ENCODE measurements at regions not wholly inside any gene's neighbourhood (a gene's known extent, or its start where the extent isn't known, plus 50 kb on each side); places are given as distances from the start of the nearest gene placed in this dataset.

- peak overlapping the region; percentile 37 for H3K4me3 ChIP-seq (ENCODE audit: low read length)
- Mint-ChIP-seq H3K4me1 (peaks cover 7% of the 10 kb centered on the region), H3K36me3 (ENCODE audit: low read depth) (no peaks in the 10 kb centered on the region), H3K27me3 (ENCODE audit: insufficient read depth) (no peaks in the 10 kb centered on the region), H3K9me3 (peaks cover 6% of the 10 kb centered on the region), H3K27ac (no peak overlapping the region), H3K4me3 (no peak overlapping the region)
- H3K27ac ChIP-seq (ENCODE audit: low read depth, low read length): no peak overlapping the region
- H3K4me1 ChIP-seq (ENCODE audit: control insufficient read depth, insufficient read depth, low read length): no peaks in the 10 kb centered on the region
- H3K9ac ChIP-seq (ENCODE audit: extremely low read depth, low read length, poor library complexity, severe bottlenecking): no peak overlapping the region
- DNase-seq: no peak
- H3K27me3 ChIP-seq (ENCODE audit: control insufficient read depth, insufficient read depth, low read length, poor library complexity, severe bottlenecking): no peaks in the 10 kb centered on the region
- no peaks in the 10 kb centered on the region for H3K36me3 ChIP-seq (ENCODE audit: control insufficient read depth, insufficient read depth, low read length)
- no peak for TF ChIP-seq CTCF (conservative IDR thresholded peaks at IDR 0.05)
- H3K9me3 ChIP-seq (ENCODE audit: control insufficient read depth, low read length): peaks cover 25% of the 10 kb centered on the region
Measured at GRCh38 chr2:188091220-188091619, 200.5 kb upstream of the GULP1 start.

GRCh38 chr2:188092734-188093133 is 198.9 kb upstream of the GULP1 start:
- peaks cover 7% of the 10 kb centered on the region for H3K4me1 Mint-ChIP-seq
- no peak overlapping the region for H3K9ac ChIP-seq (ENCODE audit: extremely low read depth, low read length, poor library complexity, severe bottlenecking)
- H3K27me3 Mint-ChIP-seq (ENCODE audit: insufficient read depth): no peaks in the 10 kb centered on the region
- no peaks in the 10 kb centered on the region for H3K27me3 ChIP-seq (ENCODE audit: control insufficient read depth, insufficient read depth, low read length, poor library complexity, severe bottlenecking)
- DNase-seq: no peak
- H3K4me1 ChIP-seq (ENCODE audit: control insufficient read depth, insufficient read depth, low read length): no peaks in the 10 kb centered on the region
- WGBS, 2 experiments (ENCODE audit: insufficient coverage in 1 of 2, insufficient read length in 1 of 2): 94 to 96% methylated on average over 2 of the region's 2 CpGs
- peaks cover 13% of the 10 kb centered on the region for H3K9me3 ChIP-seq (ENCODE audit: control insufficient read depth, low read length)
- H3K9me3 Mint-ChIP-seq: peaks cover 2% of the 10 kb centered on the region
- no peak overlapping the region for H3K4me3 Mint-ChIP-seq
- H3K36me3 ChIP-seq (ENCODE audit: control insufficient read depth, insufficient read depth, low read length): no peaks in the 10 kb centered on the region
- H3K27ac ChIP-seq (ENCODE audit: low read depth, low read length): no peak overlapping the region
- no peak overlapping the region for H3K27ac Mint-ChIP-seq
- no peak for TF ChIP-seq CTCF (conservative IDR thresholded peaks at IDR 0.05)
- no peak overlapping the region for H3K4me3 ChIP-seq (ENCODE audit: low read length)
- no peaks in the 10 kb centered on the region for H3K36me3 Mint-ChIP-seq (ENCODE audit: low read depth)

- Mint-ChIP-seq H3K4me1 (peaks cover 2% of the 10 kb centered on the region), H3K36me3 (ENCODE audit: low read depth) (no peaks in the 10 kb centered on the region), H3K27me3 (ENCODE audit: insufficient read depth) (peaks cover 7% of the 10 kb centered on the region), H3K9me3 (no peaks in the 10 kb centered on the region), H3K27ac (no peak overlapping the region), H3K4me3 (no peak overlapping the region)
- H3K27me3 ChIP-seq (ENCODE audit: control insufficient read depth, insufficient read depth, low read length, poor library complexity, severe bottlenecking): no peaks in the 10 kb centered on the region
- H3K4me1 ChIP-seq (ENCODE audit: control insufficient read depth, insufficient read depth, low read length): peaks cover 4% of the 10 kb centered on the region
- 81 to 97% methylated on average over 3 of the region's 3 CpGs for WGBS, 2 experiments (ENCODE audit: insufficient coverage in 1 of 2, insufficient read length in 1 of 2)
- peaks cover 4% of the 10 kb centered on the region for H3K9me3 ChIP-seq (ENCODE audit: control insufficient read depth, low read length)
- no peak overlapping the region for H3K27ac ChIP-seq (ENCODE audit: low read depth, low read length)
- H3K36me3 ChIP-seq (ENCODE audit: control insufficient read depth, insufficient read depth, low read length): no peaks in the 10 kb centered on the region
- no peak for TF ChIP-seq CTCF (conservative IDR thresholded peaks at IDR 0.05)
- no peak for DNase-seq
- H3K9ac ChIP-seq (ENCODE audit: extremely low read depth, low read length, poor library complexity, severe bottlenecking): no peak overlapping the region
- no peak overlapping the region for H3K4me3 ChIP-seq (ENCODE audit: low read length)
Measured at GRCh38 chr2:188096910-188097309, 194.8 kb upstream of the GULP1 start.

Measured in endodermal cell (in vitro differentiated cells).